ENCODE measurements at regions not wholly inside any gene's neighbourhood (a gene's known extent, or its start where the extent isn't known, plus 50 kb on each side); places are given as distances from the start of the nearest gene placed in this dataset.
"Not testable (repeated sequence)": the region's sequence is repeated elsewhere in the genome, so short reads cannot be mapped to it uniquely, and the experiment has no call there.

GRCh38 chr6:119506631-119507174 is 157.1 kb upstream of the MAN1A1 start:
- H3K27ac ChIP-seq, result no peak overlapping the region
- no peak for DNase-seq (ENCODE audit: low spot score)

GRCh38 chr6:119501798-119502483 is 152.4 kb upstream of the MAN1A1 start:
- Histone ChIP-seq H3K4me3 (no peak overlapping the region), H3K27ac (no peak overlapping the region)
- no peak for TF ChIP-seq CTCF (IDR thresholded peaks at IDR 0.05)
- no peak for DNase-seq (ENCODE audit: low spot score)

More at GRCh38 chr6:119506631-119507174, 157.1 kb upstream of the MAN1A1 start:
- no peak for TF ChIP-seq CTCF (IDR thresholded peaks at IDR 0.05)
- no peak overlapping the region for H3K4me3 ChIP-seq

- H3K27ac ChIP-seq, result no peak overlapping the region
- DNase-seq (ENCODE audit: low spot score), result no peak
- no peak for TF ChIP-seq CTCF (IDR thresholded peaks at IDR 0.05)
- H3K4me3 ChIP-seq, result no peak overlapping the region
Observed at GRCh38 chr6:119499797-119500196, 150.2 kb upstream of the MAN1A1 start.

- Histone ChIP-seq H3K4me3 (no peak overlapping the region), H3K27ac (no peak overlapping the region)
- DNase-seq (ENCODE audit: low spot score), result no peak
- no peak for TF ChIP-seq CTCF (IDR thresholded peaks at IDR 0.05)
Observed at GRCh38 chr6:119497988-119498727, 148.6 kb upstream of the MAN1A1 start.

GRCh38 chr6:119495230-119495683 is 145.7 kb upstream of the MAN1A1 start:
- TF ChIP-seq CTCF (IDR thresholded peaks at IDR 0.05), result no peak
- DNase-seq (ENCODE audit: low spot score), result no peak
- no peak overlapping the region for H3K4me3 ChIP-seq
- no peak overlapping the region for H3K27ac ChIP-seq

GRCh38 chr6:119493980-119494379 is 144.4 kb upstream of the MAN1A1 start:
- Histone ChIP-seq H3K4me3 (no peak overlapping the region), H3K27ac (no peak overlapping the region)
- TF ChIP-seq CTCF (IDR thresholded peaks at IDR 0.05), result no peak
- no peak for DNase-seq (ENCODE audit: low spot score)

GRCh38 chr6:119491112-119491511 is 141.6 kb upstream of the MAN1A1 start:
- not testable (repeated sequence) for H3K27ac ChIP-seq; DNase-seq (ENCODE audit: low spot score); H3K4me3 ChIP-seq

GRCh38 chr6:119490050-119490449 is 140.5 kb upstream of the MAN1A1 start:
- not testable (repeated sequence) for H3K27ac ChIP-seq; DNase-seq (ENCODE audit: low spot score); H3K4me3 ChIP-seq
